Stomach (tissue), 8 donors: ENCODE measurements at regions not wholly inside any gene's neighbourhood (a gene's known extent, or its start where the extent isn't known, plus 50 kb on each side); places are given as distances from the start of the nearest gene placed in this dataset.
"Not testable (repeated sequence)": the region's sequence is repeated elsewhere in the genome, so short reads cannot be mapped to it uniquely, and the experiment has no call there.

ENCODE experiments used
- DNase-seq, 2 donors: peaks; one replicate each; pipeline versions ENCODE4 v3.0.0 to v3.0.0-alpha.2; 2013 to 2019
- H3K27ac ChIP-seq, 5 donors: fragments of 200-600 bp in 4 of 5; sonication (generic) in 4 of 5; one replicate each; pipeline ENCODE4 v1.5.1; 2013 to 2019; ENCODE audit warnings: mild to moderate bottlenecking in 1 of 5, moderate library complexity in 1 of 5
- H3K27me3 ChIP-seq, 3 donors: fragments of 200-600 bp; sonication (generic); one replicate each; pipeline ENCODE4 v1.5.1; 2017 to 2019; ENCODE audit warnings: mixed run types in 1 of 3
- H3K36me3 ChIP-seq, 4 donors: fragments of 200-600 bp; sonication (generic); 1 replicate in 3 of 4; 2 replicates in 1 of 4; pipeline ENCODE4 v1.5.1; 2016 to 2019
- H3K4me1 ChIP-seq, 4 donors: fragments of 200-600 bp; sonication (generic); one replicate each; pipeline ENCODE4 v1.5.1; 2016 to 2019
- H3K4me3 ChIP-seq, 4 donors: fragments of 200-600 bp; sonication (generic) in 3 of 4; one replicate each; pipeline ENCODE4 v1.5.1; 2016 to 2019; ENCODE audit warnings: mild to moderate bottlenecking in 1 of 4
- H3K9me3 ChIP-seq, 4 donors: fragments of 200-600 bp; sonication (generic); one replicate each; pipeline ENCODE4 v1.5.1; 2016 to 2019
- EP300 ChIP-seq: sonication (generic); formaldehyde crosslinking; IDR thresholded peaks from one replicate; pipeline ENCODE4 v1.6.1; 2017; ENCODE audit warnings: antibody characterized with exemption
- POLR2A ChIP-seq, 4 donors: fragments of 450-650 bp; IDR thresholded peaks; one replicate each; pipeline ENCODE4 v1.6.1; 2016; ENCODE audit warnings: antibody characterized with exemption in 4 of 4, control low read depth in 2 of 4, mild to moderate bottlenecking in 1 of 4, moderate library complexity in 1 of 4
- POLR2AphosphoS5 ChIP-seq, 3 donors: sonication (generic); formaldehyde crosslinking; IDR thresholded peaks; one replicate each; pipeline ENCODE4 v1.6.1; 2016; ENCODE audit warnings: antibody characterized with exemption in 3 of 3
- WGBS, 5 donors: extraction: QIAGEN DNeasy Blood & Tissue Kit in 3 of 5; methylation state at CpG; one replicate each; pipeline versions ENCODE4 v1.1.5 to v1.1.7; 2013 to 2018; 5-methylcytosine and 5-hydroxymethylcytosine counted together
- intact Hi-C: fragments of 100-400 bp; cut with DNase I; formaldehyde crosslinking; loops from one replicate; pipeline ENCODE4 v1.15.1; 2023; ENCODE audit warnings: low total_unique reads
- TF ChIP-seq, protein P1 (sequence below), 7 experiments: fragments of 450-650 bp in 4 of 7; fragments of 200-600 bp in 3 of 7; sonication (generic) in 3 of 7; IDR thresholded peaks; one replicate each; pipeline ENCODE4 v1.5.1; 2016 to 2019; ENCODE audit warnings: antibody characterized with exemption in 7 of 7, control low read depth in 2 of 7, mild to moderate bottlenecking in 1 of 7
- donor health status: healthy with polysubstance abuse.
- donor health status: Bipolar disorder and iron deficiency.
- donor health status: healthy.

DNA sequence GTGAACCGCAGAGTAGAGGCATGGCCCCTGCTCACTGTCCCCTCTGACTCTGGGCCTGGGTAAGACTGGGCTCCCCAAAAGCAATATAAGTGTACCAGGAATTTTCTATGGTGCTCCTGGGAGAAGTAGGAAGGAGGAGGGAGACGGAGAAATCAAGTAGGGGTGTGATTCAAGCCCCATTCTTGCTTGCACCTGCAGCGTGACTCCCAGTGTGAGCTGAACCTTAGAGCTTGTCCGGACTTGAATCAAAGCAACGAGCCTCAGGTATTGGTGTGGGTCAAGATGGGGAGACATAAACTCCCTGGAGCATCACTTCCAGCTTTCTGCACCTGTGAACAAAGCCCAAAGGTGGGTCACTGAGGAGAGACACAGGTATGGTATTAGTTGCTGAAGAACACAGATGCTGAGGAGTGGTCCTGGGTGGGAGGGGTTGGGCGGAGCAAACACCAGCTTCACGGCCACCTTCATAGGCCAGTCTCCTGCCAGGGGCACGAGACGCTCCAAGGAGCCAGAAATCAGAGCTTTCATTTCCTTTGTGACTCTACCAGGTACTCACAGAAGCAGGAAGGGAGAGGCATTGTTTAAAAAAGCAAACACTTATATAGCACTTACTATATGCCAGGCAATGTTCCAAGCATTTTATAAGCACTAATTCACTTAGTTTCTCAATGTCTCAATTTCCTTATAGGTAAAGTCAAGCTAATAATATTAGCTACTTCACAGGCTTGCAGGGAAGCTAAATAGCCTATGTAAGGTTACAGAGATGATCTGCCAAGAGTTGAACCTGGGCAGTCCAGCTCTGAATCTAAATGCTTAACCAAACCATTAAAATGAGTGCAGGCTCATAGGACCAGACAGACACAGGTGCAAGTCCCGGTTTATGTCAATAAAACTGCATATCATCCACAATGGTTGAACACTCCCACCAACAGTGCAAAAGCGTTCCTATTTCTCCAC lies 775.3 kb downstream of the UQCRFS1 start:
- H3K4me1 ChIP-seq, result no peaks in the 10 kb centered on the region
- WGBS, 5 donors, result 68 to 76% (median 69%) methylated on average over 11 of the region's 11 CpGs
- no peak overlapping the region for H3K4me3 ChIP-seq
- no peaks in the 10 kb centered on the region for H3K9me3 ChIP-seq
- H3K36me3 ChIP-seq, result no peaks in the 10 kb centered on the region
- no peak for TF ChIP-seq POLR2A (IDR thresholded peaks at IDR 0.05)
- TF ChIP-seq POLR2AphosphoS5 (IDR thresholded peaks at IDR 0.05), result no peak
- TF ChIP-seq, protein P1, sequence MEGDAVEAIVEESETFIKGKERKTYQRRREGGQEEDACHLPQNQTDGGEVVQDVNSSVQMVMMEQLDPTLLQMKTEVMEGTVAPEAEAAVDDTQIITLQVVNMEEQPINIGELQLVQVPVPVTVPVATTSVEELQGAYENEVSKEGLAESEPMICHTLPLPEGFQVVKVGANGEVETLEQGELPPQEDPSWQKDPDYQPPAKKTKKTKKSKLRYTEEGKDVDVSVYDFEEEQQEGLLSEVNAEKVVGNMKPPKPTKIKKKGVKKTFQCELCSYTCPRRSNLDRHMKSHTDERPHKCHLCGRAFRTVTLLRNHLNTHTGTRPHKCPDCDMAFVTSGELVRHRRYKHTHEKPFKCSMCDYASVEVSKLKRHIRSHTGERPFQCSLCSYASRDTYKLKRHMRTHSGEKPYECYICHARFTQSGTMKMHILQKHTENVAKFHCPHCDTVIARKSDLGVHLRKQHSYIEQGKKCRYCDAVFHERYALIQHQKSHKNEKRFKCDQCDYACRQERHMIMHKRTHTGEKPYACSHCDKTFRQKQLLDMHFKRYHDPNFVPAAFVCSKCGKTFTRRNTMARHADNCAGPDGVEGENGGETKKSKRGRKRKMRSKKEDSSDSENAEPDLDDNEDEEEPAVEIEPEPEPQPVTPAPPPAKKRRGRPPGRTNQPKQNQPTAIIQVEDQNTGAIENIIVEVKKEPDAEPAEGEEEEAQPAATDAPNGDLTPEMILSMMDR (IDR thresholded peaks at IDR 0.05), result no peak
- TF ChIP-seq EP300, result no peak
- no peak for DNase-seq
- H3K27me3 ChIP-seq, result no peaks in the 10 kb centered on the region
- H3K27ac ChIP-seq, result no peak overlapping the region
- intact Hi-C loops, result no loop called here

GRCh38 chr19:28436320-28436719 lies 776.6 kb downstream of the UQCRFS1 start:
- no peaks in the 10 kb centered on the region for H3K36me3 ChIP-seq
- intact Hi-C loops, result no loop called here
- WGBS, 5 donors, result 80 to 92% (median 89%) methylated on average over 4 of the region's 4 CpGs
- H3K9me3 ChIP-seq, result no peaks in the 10 kb centered on the region
- no peak for TF ChIP-seq POLR2A (IDR thresholded peaks at IDR 0.05)
- no peak for TF ChIP-seq EP300
- H3K4me3 ChIP-seq, result no peak overlapping the region
- DNase-seq, result no peak
- H3K27me3 ChIP-seq, result no peaks in the 10 kb centered on the region
- no peak overlapping the region for H3K27ac ChIP-seq
- H3K4me1 ChIP-seq, result no peaks in the 10 kb centered on the region

DNA sequence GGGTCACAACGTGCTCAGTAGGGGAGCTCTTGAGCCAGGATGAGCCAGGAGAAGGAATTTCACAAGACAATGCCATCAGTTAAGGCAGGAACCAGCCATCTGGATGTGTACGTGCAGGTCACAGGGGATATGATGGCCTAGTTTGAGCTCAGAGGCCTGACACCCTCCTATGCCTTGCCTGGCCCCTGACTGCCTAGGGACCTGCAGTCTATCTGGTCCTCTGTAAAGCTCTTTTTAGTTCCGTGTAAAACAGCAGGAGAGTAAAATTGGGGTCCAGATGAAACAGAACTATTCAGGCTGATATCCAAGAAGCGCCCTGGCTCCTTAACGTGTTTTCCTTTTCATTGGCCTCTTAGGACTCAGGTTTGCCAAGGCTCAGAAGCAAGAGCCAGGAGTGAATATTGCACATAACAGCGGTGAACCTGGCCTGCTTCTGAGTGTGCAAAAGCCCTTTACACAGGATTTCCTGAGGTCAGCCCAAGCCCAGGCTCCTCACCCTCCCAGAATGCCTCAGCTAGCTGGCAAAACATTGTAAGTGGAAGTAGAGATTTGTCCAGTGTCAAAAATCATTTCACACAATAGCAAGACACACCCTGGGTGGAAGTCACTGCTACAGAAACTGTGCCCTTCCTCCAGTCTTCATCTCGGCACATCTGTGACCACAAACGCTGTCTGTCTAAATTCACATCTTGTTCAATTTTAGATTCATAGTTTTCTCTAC lies 777.2 kb downstream of the UQCRFS1 start:
- Histone ChIP-seq H3K4me3 (no peak overlapping the region), H3K27me3 (no peaks in the 10 kb centered on the region), H3K9me3 (no peaks in the 10 kb centered on the region), H3K4me1 (no peaks in the 10 kb centered on the region), H3K36me3 (no peaks in the 10 kb centered on the region), H3K27ac (no peak overlapping the region)
- 63 to 73% (median 68%) methylated on average over 7 to 8 of the region's 8 CpGs for WGBS, 5 donors
- no peak for DNase-seq
- TF ChIP-seq POLR2AphosphoS5 (IDR thresholded peaks at IDR 0.05) (no peak), EP300 (no peak), POLR2A (IDR thresholded peaks at IDR 0.05) (no peak)
- TF ChIP-seq, protein P1 (IDR thresholded peaks at IDR 0.05), result no peak
- intact Hi-C loops, result no loop called here

- H3K27ac ChIP-seq, intact Hi-C loops, H3K27me3 ChIP-seq, H3K4me3 ChIP-seq, DNase-seq, H3K36me3 ChIP-seq, H3K4me1 ChIP-seq, H3K9me3 ChIP-seq: not testable (repeated sequence)
- 79 to 88% (median 84%) methylated on average over 9 of the region's 9 CpGs for WGBS, 5 donors
Measured at GRCh38 chr19:28434794-28435193, 778.2 kb downstream of the UQCRFS1 start.

- H3K9me3 ChIP-seq, DNase-seq, intact Hi-C loops, H3K36me3 ChIP-seq, H3K4me1 ChIP-seq, H3K27ac ChIP-seq, H3K27me3 ChIP-seq, H3K4me3 ChIP-seq: not testable (repeated sequence)
- WGBS, 5 donors, result 72 to 88% (median 81%) methylated on average over 5 of the region's 5 CpGs
Measured at GRCh38 chr19:28434365-28434764, 778.6 kb downstream of the UQCRFS1 start.

GRCh38 chr19:28433166-28433565 lies 779.8 kb downstream of the UQCRFS1 start:
- intact Hi-C loops, H3K27me3 ChIP-seq, H3K36me3 ChIP-seq, H3K4me1 ChIP-seq, DNase-seq, H3K4me3 ChIP-seq, H3K27ac ChIP-seq, H3K9me3 ChIP-seq: not testable (repeated sequence)
- WGBS, 5 donors, result 78 to 93% (median 91%) methylated on average over 4 of the region's 4 CpGs; no CpG with 5 or more reads in 1 of the 5 donors
